ENCODE measurements at regions not wholly inside any gene's neighbourhood (a gene's known extent, or its start where the extent isn't known, plus 50 kb on each side); places are given as distances from the start of the nearest gene placed in this dataset.
A peak's percentile ranks its signal among the peaks of the same experiment; 100 is the strongest.

DNA sequence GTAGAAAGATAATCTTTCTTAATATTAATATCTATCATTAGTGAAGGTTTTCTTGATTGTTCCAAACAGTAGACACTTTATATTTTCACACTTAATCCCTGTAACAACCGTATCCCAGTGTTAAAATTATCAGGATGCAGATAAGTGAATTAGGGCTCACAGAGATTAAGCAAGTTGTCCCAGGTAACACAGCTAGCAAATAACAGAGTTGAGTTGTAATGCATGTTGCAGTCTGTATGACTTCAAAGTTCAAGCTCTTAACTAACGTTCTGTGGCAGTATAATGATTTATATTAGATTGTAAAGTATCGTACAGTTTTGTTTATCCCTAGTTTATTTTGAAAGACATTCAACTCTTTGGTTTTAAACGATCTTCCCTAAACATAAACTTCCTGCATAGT is 517.5 kb downstream of the TFAP2B start:
- DNase-seq = no peak

DNA sequence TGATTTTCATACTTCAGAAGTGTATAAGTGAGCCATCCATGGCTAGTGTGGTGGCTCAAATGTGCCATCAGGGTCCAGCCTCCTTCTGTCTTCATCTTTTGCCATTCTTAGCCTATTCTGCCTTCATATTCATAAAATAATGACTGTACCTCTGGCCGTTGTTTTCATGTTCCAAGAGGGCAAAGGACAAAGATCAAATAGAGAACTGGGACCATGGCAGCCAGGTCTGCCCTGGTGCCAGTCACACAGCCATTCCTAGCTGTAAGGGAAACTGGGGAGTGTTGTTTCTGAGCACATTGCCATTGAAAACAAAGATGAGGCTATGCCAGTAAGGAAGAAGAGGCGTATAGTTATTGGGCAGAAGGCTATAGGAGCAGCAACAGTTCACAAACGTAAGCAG is 518.6 kb downstream of the TFAP2B start:
- DNase-seq = no peak

DNA sequence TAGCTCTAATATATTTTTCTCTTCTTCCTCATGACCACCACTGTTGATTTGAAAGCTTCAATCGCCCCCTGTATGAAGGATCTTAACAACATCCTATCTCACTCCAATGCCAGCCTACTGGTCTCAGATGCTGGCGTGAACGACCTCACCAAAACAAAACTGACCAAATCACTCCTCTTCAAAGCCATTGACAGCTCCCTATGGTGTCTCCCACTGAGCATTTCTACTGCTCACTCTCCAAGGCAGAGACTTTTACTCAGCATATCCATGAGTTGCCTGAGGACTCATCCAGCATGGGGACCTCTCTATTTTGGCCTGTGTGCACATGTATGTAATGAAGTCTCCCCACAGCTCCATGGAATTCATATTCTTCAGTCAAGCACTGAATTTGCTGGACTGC is 520.4 kb downstream of the TFAP2B start:
- no peak for DNase-seq

DNA sequence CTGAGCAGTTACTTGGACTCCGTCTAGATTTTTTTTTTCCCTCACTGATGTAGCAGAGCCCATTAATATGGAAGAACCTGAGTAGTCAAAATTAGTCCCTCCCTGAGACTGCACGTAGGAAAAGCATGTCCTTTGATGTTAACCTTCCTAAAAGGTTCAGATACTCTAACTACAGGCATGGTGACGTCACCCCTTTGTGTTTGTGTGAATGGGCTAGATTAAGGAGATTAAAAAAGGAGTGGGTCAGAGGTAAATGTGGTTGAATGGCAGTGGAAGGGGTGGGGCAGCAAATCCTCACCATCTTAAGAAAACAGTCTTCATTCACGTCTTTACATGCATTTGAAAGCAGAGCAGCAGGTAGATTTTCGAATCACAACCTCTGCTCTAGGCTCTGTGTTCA is 521.1 kb downstream of the TFAP2B start:
- no peak for DNase-seq

GRCh38 chr6:51342393-51342792 is 523.7 kb downstream of the TFAP2B start:
- no peak for DNase-seq

- no peak for DNase-seq
Measured at GRCh38 chr6:51349857-51350256, 531.2 kb downstream of the TFAP2B start.

DNA sequence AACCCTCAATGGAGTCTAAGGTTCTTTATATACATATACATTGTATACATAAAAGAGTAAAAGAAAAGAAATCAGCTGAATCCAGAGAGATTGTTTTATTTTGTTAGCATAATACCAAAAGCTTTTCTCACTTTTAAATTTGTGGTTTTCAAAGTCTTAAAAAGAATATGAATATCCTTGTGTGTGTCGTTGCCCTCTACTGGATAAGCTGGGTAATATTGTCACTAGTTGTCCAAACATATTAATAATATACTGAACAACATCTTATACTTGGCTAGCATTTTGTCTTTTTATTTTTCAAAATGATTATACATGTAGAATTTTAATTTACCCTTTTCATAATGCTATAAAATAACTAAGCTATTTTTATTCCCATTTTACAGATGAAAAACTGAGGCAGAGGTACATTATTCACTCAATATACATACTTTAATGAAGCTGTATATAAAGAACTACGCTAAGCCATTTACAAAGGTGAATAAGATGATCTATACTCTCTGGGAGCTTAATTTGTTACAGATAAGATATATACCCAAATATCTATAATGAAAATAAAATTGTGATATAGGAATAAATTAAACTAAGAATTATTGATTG is 531.7 kb downstream of the TFAP2B start:
- DNase-seq = peak; percentile 2

GRCh38 chr6:51352506-51353029 is 533.9 kb downstream of the TFAP2B start:
- no peak for DNase-seq

DNA sequence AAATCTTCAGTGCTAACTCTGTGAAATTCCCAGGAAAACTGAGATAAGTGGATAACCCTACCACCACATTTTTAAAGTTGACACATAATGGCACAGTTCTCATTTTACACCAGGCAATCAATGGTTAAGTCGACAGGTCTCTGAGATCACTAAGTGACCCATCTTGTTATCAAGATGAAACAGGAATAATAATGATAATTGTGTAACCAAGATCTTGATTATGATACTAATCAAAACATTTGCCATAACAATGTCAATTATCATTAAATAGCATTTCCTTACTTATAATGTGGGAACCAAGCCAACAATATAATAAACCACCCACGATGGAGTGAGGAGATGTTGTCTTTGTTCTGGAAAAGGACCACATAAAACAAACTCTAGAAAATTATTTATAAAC is 541.6 kb downstream of the TFAP2B start:
- no peak for DNase-seq

GRCh38 chr6:51365566-51365965 is 546.9 kb downstream of the TFAP2B start:
- no peak for DNase-seq

DNA sequence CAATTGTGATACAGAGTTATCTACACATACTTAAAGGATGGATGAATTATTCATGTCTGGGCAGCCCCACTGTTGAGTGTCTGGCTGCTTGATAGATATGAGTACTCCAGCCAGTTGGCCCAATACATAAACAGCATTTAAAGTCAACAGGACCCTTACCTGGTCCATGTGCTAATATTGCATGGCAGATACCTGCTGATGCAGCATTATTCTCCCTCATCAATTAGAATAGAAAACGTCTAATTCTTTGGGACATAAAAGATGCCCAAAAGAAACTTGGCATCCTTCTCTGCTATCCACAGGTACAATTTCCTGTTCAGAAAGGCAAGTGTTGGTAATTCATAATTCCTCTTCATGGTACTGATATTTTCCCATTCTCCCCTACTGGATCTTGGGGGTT is 550.8 kb downstream of the TFAP2B start:
- DNase-seq = no peak

GRCh38 chr6:51382847-51383246 is 564.2 kb downstream of the TFAP2B start:
- DNase-seq = no peak

- no peak for DNase-seq
Measured at GRCh38 chr6:51384736-51385135, 566.1 kb downstream of the TFAP2B start.

GRCh38 chr6:51386347-51386836 is 567.7 kb downstream of the TFAP2B start:
- no peak for DNase-seq

DNA sequence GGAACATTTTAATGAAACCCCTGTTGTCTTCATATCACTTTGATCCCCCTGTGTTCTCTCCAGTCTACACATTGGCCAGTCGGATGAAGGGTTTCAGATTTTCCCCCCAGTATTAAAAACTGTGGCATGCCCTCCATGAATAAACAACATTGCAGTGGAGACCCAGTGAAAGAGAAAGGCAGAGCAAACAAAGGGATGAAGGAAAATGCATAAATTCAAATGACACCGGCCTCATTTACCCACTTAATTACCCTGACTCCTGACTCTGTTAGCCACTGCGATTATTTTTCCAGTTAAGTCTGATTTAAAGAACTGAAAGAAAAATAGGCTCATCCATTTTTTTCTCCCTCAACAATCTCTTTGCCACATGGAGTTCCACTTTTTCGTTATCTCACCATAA is 569.2 kb downstream of the TFAP2B start:
- no peak for DNase-seq

GRCh38 chr6:51394061-51394460 is 575.4 kb downstream of the TFAP2B start:
- no peak for DNase-seq

DNA sequence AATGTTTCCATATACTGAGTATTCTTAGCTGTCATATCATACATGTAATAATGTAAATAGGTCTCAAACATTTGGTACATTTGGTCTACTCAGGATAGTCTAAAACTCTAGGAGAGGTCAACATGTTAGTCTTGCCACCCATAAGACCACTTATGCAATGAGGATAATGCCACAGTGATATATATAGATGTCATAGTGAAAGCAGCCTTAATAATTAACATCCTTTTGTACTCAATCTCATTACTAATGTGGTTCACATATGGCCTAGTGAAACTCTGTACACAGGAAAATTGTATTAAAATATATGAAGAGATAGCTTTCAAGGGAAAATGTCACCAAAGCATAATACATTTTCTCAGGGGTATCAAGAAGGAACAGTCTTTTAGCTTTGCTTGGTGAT is 577.9 kb downstream of the TFAP2B start:
- DNase-seq = no peak

DNA sequence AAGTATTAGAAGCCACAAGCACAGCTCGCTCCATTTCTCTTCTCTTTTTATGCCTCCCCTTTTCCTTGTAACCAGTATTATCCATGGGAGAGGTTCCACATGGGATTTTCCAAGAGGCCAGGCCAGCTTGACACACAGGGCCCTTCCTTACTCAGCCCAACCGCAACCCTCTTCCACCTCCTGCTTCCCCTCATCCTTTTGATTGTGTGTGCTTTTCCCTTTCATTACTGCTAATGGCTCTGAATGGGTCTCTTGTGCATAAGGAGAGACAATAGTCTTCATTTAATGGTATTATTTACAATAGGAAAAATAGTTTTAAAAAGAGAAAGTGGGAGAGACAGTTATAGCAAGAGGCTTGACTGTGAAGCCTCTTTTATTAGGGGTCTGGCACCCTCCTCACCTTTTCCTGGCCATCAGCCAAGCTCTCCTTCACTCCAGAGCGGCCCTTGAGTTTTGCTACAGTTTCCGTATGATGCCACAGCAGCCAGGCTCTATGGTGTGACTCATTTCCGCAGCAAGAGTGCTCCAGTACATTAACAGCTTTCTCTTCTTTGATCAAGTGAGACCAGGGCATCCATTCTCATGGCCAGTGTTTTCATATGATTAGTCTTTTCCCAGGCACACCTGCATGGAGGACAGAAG is 579.5 kb downstream of the TFAP2B start:
- DNase-seq = peak; percentile 1

DNA sequence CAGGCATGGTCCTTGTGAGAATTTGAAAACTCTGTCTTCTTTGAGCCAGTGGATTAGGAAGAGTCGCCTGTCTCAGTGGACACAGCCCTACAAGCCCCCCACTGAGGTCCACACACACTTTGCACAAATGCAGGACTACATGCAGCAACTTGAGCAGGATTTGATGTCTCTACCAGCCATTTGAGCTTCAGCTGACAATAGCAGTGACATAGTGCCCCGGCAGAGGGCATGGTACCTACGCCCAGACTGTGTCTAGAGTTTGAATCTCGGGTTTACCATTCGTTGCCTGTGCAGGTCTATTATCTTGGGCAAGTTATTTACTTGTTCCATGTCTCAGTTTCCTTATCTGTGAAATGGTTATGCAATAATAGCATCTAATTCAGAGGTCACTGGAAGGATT is 580.1 kb downstream of the TFAP2B start:
- no peak for DNase-seq

DNA sequence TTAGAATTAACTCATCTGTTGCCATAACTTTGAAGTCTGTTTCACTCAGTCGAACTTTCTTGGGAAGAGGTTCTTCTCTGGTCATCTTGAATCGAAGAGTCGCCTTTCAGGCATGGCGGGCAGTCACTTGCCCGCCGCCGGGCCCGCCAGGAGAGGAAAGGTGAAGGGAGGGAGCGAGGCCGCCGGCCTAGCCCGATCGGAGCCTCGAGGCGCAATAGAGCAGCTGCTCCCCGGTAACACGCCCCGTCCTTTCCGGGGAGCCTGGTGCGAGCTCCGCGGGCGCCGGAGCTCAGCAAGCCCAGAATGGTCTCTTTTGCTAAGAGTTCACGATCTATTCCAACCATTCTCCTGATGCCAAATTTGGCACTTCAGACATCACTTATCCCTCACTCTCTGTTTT is 591.8 kb downstream of the TFAP2B start:
- DNase-seq = no peak

GRCh38 chr6:51411496-51412125 is 592.9 kb downstream of the TFAP2B start:
- no peak for DNase-seq

- no peak for DNase-seq
Measured at GRCh38 chr6:51414361-51414760, 595.7 kb downstream of the TFAP2B start.

DNA sequence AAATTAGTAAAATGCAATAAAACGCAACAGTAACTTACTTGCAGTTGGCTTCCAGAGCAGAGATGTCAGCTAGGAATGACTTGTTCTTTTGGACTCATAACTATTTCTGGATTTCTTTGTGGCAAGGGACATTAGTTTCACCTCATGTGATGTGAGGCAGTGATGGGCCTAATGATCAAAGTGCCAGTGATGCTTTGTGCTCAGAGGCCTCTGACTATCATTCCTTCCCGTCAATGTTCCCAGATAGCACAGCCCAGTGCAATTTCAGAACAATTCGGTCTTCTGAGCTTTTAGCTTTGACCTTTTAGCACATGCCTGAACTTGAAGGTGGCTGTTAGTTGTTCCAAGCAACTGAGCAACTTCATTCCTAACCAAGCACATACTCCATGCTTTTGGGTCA is 596.8 kb downstream of the TFAP2B start:
- DNase-seq = no peak

DNA sequence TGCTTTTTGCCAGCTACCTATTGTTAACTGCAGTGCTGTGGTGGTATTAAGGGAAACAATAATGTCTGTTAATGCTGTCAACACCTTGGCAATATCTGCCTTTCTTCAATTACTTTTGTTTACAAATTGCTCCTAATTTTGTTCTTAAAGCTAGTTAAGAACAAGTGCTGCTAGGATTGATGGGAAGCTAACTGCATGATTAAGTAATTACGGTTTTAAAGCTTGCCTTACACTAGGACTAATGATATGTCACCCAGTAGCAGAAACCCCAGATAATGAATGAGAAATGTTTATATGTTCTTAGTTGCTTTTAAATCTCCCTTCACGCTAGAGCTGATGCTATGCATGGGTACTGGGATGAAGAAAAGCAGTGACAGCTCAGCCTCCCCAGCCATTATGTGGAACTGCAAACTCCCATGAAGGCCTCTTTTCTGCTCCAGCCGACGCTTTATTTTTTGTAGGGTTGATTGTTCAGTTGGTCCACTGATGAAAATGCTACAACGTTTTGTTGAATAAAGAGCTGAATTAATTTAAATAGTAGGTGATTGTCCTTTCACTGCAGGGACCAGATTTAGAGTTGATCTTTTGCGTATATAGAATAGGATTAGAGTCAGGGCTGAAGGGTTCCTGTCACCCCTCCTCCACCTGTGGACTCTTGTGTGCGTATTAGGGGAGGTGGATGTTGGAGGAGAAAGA is 610.5 kb downstream of the TFAP2B start:
- no peak for DNase-seq
